ENCODE measurements at regions not wholly inside any gene's neighbourhood (a gene's known extent, or its start where the extent isn't known, plus 50 kb on each side); places are given as distances from the start of the nearest gene placed in this dataset.

DNA sequence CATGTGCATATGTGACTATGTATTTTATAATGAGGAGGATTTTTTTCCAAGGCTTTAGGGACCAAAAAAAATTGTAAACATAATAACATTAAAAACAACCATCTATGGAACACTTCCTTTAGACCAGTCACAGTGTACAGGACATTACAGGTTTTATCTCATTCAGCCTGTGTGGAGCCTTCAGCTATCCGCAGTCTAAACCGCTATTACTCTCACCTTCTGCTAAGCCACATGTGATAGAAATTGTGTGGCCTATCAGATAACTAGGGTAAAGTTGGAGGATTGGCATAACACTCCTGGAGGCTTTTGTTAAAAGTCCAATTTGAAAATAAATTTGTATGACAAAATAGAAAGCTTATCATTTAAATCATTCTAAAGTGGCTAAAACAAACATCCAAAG is 281.2 kb upstream of the TMTC1 start:
- DNase-seq = no peak
- no peaks in the 10 kb centered on the region for H3K9me3 ChIP-seq
- no peak overlapping the region for H3K4me3 ChIP-seq
- TF ChIP-seq CTCF (IDR thresholded peaks at IDR 0.05) = no peak
- intact Hi-C loops (cut with DNase I; ENCODE audit: low total_unique reads) = no loop called here
- H3K36me3 ChIP-seq = no peaks in the 10 kb centered on the region
- H3K27ac ChIP-seq = no peak overlapping the region
- no peaks in the 10 kb centered on the region for H3K27me3 ChIP-seq
- no peaks in the 10 kb centered on the region for H3K4me1 ChIP-seq

GRCh38 chr12:30063435-30063945 is 279.7 kb upstream of the TMTC1 start:
- intact Hi-C loops (cut with DNase I; ENCODE audit: low total_unique reads) = no loop called here
- no peak for DNase-seq

GRCh38 chr12:30048371-30048770 is 264.6 kb upstream of the TMTC1 start:
- TF ChIP-seq CTCF (IDR thresholded peaks at IDR 0.05) = no peak
- Histone ChIP-seq H3K36me3 (no peaks in the 10 kb centered on the region), H3K4me3 (no peak overlapping the region), H3K27ac (no peak overlapping the region), H3K27me3 (no peaks in the 10 kb centered on the region), H3K4me1 (peaks cover 0 to 13% (median 1%) of the 10 kb centered on the region in 4 donors), H3K9me3 (no peaks in the 10 kb centered on the region)
- DNase-seq = no peak
- intact Hi-C loops (cut with DNase I; ENCODE audit: low total_unique reads) = no loop called here

More at GRCh38 chr12:30063435-30063945, 279.7 kb upstream of the TMTC1 start:
- Histone ChIP-seq H3K4me3 (no peak overlapping the region), H3K4me1 (no peaks in the 10 kb centered on the region), H3K9me3 (no peaks in the 10 kb centered on the region), H3K36me3 (no peaks in the 10 kb centered on the region), H3K27ac (no peak overlapping the region), H3K27me3 (no peaks in the 10 kb centered on the region)
- no peak for TF ChIP-seq CTCF (IDR thresholded peaks at IDR 0.05)

- no peaks in the 10 kb centered on the region for H3K27me3 ChIP-seq
- H3K27ac ChIP-seq = no peak overlapping the region
- no peaks in the 10 kb centered on the region for H3K36me3 ChIP-seq
- peaks cover 0 to 13% (median 1%) of the 10 kb centered on the region in 4 donors for H3K4me1 ChIP-seq
- no peak overlapping the region for H3K4me3 ChIP-seq
- intact Hi-C loops (cut with DNase I; ENCODE audit: low total_unique reads) = no loop called here
- H3K9me3 ChIP-seq = no peaks in the 10 kb centered on the region
- no peak for TF ChIP-seq CTCF (IDR thresholded peaks at IDR 0.05)
- DNase-seq = no peak
Measured at GRCh38 chr12:30047516-30048254, 263.9 kb upstream of the TMTC1 start.

DNA sequence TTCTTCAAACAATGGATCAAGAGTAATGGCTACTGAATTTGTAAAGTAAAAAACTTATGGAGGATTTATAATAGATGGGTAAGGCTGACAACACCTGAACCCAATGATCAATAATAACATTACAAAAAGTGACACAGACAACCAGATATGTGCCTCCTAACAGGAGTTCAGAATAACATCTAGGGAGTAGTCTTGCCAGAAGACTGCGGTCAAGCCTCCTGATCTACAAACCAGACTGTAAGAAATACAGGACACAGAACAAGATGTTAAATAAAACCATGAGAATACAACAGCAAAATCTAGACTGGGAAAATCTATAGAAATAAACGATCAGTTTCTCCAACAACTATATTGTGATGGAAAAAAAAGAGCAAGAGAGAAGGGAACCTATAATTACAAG is 262.6 kb upstream of the TMTC1 start:
- Histone ChIP-seq H3K4me3 (no peak overlapping the region), H3K9me3 (no peaks in the 10 kb centered on the region), H3K27me3 (no peaks in the 10 kb centered on the region), H3K36me3 (no peaks in the 10 kb centered on the region), H3K4me1 (peaks cover 0 to 13% (median 1%) of the 10 kb centered on the region in 4 donors), H3K27ac (no peak overlapping the region)
- no peak for DNase-seq
- TF ChIP-seq CTCF (IDR thresholded peaks at IDR 0.05) = no peak
- intact Hi-C loops (cut with DNase I; ENCODE audit: low total_unique reads) = no loop called here
